K562 (cell line): ENCODE measurements at regions not wholly inside any gene's neighbourhood (a gene's known extent, or its start where the extent isn't known, plus 50 kb on each side); places are given as distances from the start of the nearest gene placed in this dataset.
A peak's percentile ranks its signal among the peaks of the same experiment; 100 is the strongest.

Experiments used
- MAFG ChIP-seq: fragments of 450-650 bp; conservative IDR thresholded peaks from 2 replicates; pipeline ENCODE4 v1.6.1; 2016; ENCODE audit warnings: missing genetic modification characterization, missing compliant biosample characterization
- ZNF695 ChIP-seq: fragments of 450-650 bp; formaldehyde crosslinking; IDR thresholded peaks from 2 replicates; pipeline ENCODE4 v1.4.0; 2020; ENCODE audit warnings: mild to moderate bottlenecking, moderate library complexity
- TF ChIP-seq, protein P1 (sequence below): fragments of 450-650 bp; IDR thresholded peaks from 2 replicates; pipeline ENCODE4 v1.6.1; 2016; ENCODE audit warnings: low read depth
- TF ChIP-seq, protein P2 (sequence below): fragments of 450-650 bp; IDR thresholded peaks from 2 replicates; pipeline ENCODE4 v1.6.1; 2017; ENCODE audit warnings: antibody characterized with exemption, mild to moderate bottlenecking
- TF ChIP-seq, protein P3 (sequence below): sonication (generic); formaldehyde crosslinking; IDR thresholded peaks from 2 replicates; pipeline ENCODE4 v1.8.1; 2023; ENCODE audit warnings: missing genetic modification reagents, mild to moderate bottlenecking, borderline replicate concordance
- TF ChIP-seq, protein P4 (sequence below): fragments of 250-450 bp; sonication (Bioruptor Pico); IDR thresholded peaks from 2 replicates; pipeline ENCODE4 v1.8.0; 2022; ENCODE audit warnings: inconsistent platforms

DNA sequence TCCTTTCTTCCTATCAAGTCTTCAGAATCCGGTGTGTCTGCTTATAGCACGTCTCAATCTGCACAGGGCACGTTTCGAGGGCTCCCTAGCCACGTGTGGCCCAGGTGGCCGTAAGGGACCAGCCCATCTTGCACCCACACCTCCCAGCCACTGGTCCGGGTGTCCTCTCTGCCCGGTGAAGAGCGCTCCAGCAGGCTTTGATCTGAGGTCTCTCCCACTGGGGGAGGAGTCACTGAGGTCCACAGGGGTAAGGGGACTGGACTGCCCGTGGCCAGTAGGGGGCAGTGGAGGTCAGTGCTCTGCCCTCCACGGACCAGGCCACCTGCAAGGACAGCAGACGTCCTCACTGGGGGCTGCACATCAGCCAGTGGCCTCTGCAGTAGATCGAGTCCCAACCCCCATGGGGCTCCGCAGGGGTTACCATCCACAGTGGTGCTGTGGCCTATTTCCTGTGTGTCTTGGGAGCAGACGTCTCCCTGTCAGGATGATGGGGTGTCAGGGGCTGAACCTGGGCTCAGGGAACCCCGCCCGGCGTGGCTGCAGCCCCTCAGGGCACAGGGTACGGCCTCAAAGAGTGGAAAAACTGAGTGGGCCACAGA lies 204.1 kb upstream of the CIBAR2 start (continued):
- TF ChIP-seq, protein P1, sequence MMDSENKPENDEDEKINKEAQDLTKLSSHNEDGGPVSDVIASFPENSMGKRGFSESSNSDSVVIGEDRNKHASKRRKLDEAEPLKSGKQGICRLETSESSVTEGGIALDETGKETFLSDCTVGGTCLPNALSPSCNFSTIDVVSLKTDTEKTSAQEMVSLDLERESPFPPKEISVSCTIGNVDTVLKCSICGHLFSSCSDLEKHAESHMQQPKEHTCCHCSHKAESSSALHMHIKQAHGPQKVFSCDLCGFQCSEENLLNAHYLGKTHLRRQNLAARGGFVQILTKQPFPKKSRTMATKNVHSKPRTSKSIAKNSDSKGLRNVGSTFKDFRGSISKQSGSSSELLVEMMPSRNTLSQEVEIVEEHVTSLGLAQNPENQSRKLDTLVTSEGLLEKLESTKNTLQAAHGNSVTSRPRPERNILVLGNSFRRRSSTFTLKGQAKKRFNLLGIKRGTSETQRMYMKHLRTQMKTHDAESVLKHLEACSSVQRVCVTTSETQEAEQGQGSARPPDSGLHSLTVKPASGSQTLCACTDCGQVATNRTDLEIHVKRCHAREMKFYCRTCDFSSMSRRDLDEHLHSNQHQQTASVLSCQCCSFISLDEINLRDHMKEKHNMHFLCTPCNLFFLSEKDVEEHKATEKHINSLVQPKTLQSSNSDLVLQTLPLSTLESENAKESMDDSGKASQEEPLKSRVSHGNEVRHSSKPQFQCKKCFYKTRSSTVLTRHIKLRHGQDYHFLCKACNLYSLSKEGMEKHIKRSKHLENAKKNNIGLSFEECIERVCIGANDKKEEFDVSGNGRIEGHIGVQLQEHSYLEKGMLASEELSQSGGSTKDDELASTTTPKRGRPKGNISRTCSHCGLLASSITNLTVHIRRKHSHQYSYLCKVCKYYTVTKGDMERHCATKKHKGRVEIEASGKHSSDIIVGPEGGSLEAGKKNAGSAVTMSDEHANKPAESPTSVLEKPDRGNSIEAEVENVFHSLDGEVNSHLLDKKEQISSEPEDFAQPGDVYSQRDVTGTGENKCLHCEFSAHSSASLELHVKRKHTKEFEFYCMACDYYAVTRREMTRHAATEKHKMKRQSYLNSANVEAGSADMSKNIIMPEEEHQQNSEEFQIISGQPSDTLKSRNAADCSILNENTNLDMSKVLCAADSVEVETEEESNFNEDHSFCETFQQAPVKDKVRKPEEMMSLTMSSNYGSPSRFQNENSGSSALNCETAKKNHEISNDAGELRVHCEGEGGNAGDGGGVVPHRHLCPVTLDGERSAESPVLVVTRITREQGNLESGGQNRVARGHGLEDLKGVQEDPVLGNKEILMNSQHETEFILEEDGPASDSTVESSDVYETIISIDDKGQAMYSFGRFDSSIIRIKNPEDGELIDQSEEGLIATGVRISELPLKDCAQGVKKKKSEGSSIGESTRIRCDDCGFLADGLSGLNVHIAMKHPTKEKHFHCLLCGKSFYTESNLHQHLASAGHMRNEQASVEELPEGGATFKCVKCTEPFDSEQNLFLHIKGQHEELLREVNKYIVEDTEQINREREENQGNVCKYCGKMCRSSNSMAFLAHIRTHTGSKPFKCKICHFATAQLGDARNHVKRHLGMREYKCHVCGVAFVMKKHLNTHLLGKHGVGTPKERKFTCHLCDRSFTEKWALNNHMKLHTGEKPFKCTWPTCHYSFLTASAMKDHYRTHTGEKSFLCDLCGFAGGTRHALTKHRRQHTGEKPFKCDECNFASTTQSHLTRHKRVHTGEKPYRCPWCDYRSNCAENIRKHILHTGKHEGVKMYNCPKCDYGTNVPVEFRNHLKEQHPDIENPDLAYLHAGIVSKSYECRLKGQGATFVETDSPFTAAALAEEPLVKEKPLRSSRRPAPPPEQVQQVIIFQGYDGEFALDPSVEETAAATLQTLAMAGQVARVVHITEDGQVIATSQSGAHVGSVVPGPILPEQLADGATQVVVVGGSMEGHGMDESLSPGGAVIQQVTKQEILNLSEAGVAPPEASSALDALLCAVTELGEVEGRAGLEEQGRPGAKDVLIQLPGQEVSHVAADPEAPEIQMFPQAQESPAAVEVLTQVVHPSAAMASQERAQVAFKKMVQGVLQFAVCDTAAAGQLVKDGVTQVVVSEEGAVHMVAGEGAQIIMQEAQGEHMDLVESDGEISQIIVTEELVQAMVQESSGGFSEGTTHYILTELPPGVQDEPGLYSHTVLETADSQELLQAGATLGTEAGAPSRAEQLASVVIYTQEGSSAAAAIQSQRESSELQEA = no peak
- TF ChIP-seq ZNF695 (CRISPR knock-in tag) (no peak), MAFG (no peak)
- TF ChIP-seq, protein P2, sequence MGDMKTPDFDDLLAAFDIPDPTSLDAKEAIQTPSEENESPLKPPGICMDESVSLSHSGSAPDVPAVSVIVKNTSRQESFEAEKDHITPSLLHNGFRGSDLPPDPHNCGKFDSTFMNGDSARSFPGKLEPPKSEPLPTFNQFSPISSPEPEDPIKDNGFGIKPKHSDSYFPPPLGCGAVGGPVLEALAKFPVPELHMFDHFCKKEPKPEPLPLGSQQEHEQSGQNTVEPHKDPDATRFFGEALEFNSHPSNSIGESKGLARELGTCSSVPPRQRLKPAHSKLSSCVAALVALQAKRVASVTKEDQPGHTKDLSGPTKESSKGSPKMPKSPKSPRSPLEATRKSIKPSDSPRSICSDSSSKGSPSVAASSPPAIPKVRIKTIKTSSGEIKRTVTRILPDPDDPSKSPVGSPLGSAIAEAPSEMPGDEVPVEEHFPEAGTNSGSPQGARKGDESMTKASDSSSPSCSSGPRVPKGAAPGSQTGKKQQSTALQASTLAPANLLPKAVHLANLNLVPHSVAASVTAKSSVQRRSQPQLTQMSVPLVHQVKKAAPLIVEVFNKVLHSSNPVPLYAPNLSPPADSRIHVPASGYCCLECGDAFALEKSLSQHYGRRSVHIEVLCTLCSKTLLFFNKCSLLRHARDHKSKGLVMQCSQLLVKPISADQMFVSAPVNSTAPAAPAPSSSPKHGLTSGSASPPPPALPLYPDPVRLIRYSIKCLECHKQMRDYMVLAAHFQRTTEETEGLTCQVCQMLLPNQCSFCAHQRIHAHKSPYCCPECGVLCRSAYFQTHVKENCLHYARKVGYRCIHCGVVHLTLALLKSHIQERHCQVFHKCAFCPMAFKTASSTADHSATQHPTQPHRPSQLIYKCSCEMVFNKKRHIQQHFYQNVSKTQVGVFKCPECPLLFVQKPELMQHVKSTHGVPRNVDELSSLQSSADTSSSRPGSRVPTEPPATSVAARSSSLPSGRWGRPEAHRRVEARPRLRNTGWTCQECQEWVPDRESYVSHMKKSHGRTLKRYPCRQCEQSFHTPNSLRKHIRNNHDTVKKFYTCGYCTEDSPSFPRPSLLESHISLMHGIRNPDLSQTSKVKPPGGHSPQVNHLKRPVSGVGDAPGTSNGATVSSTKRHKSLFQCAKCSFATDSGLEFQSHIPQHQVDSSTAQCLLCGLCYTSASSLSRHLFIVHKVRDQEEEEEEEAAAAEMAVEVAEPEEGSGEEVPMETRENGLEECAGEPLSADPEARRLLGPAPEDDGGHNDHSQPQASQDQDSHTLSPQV = 0 out of 2 replicates have a peak, but pooled peaks have one; percentile 25
- TF ChIP-seq, protein P3, sequence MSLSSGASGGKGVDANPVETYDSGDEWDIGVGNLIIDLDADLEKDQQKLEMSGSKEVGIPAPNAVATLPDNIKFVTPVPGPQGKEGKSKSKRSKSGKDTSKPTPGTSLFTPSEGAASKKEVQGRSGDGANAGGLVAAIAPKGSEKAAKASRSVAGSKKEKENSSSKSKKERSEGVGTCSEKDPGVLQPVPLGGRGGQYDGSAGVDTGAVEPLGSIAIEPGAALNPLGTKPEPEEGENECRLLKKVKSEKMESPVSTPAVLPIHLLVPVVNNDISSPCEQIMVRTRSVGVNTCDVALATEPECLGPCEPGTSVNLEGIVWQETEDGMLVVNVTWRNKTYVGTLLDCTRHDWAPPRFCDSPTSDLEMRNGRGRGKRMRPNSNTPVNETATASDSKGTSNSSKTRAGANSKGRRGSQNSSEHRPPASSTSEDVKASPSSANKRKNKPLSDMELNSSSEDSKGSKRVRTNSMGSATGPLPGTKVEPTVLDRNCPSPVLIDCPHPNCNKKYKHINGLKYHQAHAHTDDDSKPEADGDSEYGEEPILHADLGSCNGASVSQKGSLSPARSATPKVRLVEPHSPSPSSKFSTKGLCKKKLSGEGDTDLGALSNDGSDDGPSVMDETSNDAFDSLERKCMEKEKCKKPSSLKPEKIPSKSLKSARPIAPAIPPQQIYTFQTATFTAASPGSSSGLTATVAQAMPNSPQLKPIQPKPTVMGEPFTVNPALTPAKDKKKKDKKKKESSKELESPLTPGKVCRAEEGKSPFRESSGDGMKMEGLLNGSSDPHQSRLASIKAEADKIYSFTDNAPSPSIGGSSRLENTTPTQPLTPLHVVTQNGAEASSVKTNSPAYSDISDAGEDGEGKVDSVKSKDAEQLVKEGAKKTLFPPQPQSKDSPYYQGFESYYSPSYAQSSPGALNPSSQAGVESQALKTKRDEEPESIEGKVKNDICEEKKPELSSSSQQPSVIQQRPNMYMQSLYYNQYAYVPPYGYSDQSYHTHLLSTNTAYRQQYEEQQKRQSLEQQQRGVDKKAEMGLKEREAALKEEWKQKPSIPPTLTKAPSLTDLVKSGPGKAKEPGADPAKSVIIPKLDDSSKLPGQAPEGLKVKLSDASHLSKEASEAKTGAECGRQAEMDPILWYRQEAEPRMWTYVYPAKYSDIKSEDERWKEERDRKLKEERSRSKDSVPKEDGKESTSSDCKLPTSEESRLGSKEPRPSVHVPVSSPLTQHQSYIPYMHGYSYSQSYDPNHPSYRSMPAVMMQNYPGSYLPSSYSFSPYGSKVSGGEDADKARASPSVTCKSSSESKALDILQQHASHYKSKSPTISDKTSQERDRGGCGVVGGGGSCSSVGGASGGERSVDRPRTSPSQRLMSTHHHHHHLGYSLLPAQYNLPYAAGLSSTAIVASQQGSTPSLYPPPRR (CRISPR knock-in tag) = no peak
- TF ChIP-seq, protein P4, sequence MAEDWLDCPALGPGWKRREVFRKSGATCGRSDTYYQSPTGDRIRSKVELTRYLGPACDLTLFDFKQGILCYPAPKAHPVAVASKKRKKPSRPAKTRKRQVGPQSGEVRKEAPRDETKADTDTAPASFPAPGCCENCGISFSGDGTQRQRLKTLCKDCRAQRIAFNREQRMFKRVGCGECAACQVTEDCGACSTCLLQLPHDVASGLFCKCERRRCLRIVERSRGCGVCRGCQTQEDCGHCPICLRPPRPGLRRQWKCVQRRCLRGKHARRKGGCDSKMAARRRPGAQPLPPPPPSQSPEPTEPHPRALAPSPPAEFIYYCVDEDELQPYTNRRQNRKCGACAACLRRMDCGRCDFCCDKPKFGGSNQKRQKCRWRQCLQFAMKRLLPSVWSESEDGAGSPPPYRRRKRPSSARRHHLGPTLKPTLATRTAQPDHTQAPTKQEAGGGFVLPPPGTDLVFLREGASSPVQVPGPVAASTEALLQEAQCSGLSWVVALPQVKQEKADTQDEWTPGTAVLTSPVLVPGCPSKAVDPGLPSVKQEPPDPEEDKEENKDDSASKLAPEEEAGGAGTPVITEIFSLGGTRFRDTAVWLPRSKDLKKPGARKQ = no peak
